Tibial nerve (tissue), 3 donors: ENCODE measurements at regions not wholly inside any gene's neighbourhood (a gene's known extent, or its start where the extent isn't known, plus 50 kb on each side); places are given as distances from the start of the nearest gene placed in this dataset.

ENCODE experiments used
- CTCF ChIP-seq, 5 experiments: fragments of 200-600 bp in 3 of 5; fragments of 450-650 bp in 2 of 5; sonication (generic) in 3 of 5; IDR thresholded peaks; one replicate each; pipeline ENCODE4 v1.5.1; 2016 to 2019; ENCODE audit warnings: antibody characterized with exemption in 5 of 5, mild to moderate bottlenecking in 3 of 5, moderate library complexity in 2 of 5
- POLR2A ChIP-seq, 2 donors: fragments of 450-650 bp; IDR thresholded peaks; one replicate each; pipeline ENCODE4 v1.6.1; 2017; ENCODE audit warnings: antibody characterized with exemption in 2 of 2, mild to moderate bottlenecking in 2 of 2, moderate library complexity in 2 of 2

- TF ChIP-seq CTCF (IDR thresholded peaks at IDR 0.05): no peak
- TF ChIP-seq POLR2A (IDR thresholded peaks at IDR 0.05): no peak
These were observed 70.2 kb upstream of the SLC4A11 start for GRCh38 chr20:3309226-3309625.
